GM23338 (cell line): ENCODE measurements at regions not wholly inside any gene's neighbourhood (a gene's known extent, or its start where the extent isn't known, plus 50 kb on each side); places are given as distances from the start of the nearest gene placed in this dataset.

Experiments
- ATAC-seq: fragments of 200-7000 bp; cut with Tn5 transposase; 3 replicates; pipeline ENCODE4 v1.9.1; 2020
- DNase-seq: peaks from one replicate; pipeline ENCODE4 v3.0.0-alpha.2; 2015; ENCODE audit warnings: low spot score
- H2AFZ ChIP-seq: fragments of 200-600 bp; sonication (generic); 2 replicates; pipeline ENCODE4 v1.8.0; 2016; ENCODE audit warnings: antibody characterized with exemption, mild to moderate bottlenecking, moderate library complexity
- H3F3A ChIP-seq: fragments of 200-600 bp; sonication (generic); replicated peaks from 2 replicates; pipeline ENCODE4 v1.8.0; 2017; ENCODE audit warnings: antibody characterized with exemption, mixed run types, low read depth
- H3K27ac ChIP-seq: fragments of 200-600 bp; sonication (generic); 2 replicates; pipeline ENCODE4 v1.6.1; 2016; ENCODE audit warnings: low read depth
- H3K27me3 ChIP-seq: fragments of 200-600 bp; sonication (generic); 2 replicates; pipeline ENCODE4 v1.8.0; 2016; ENCODE audit warnings: mild to moderate bottlenecking, mixed run types, moderate library complexity; ENCODE audit not compliant: insufficient read depth
- H3K36me3 ChIP-seq: fragments of 200-600 bp; sonication (generic); 2 replicates; pipeline ENCODE4 v1.8.0; 2016; ENCODE audit warnings: mild to moderate bottlenecking; ENCODE audit not compliant: insufficient read depth
- H3K4me1 ChIP-seq: fragments of 200-600 bp; sonication (generic); 2 replicates; pipeline ENCODE4 v1.8.0; 2016; ENCODE audit warnings: mild to moderate bottlenecking, moderate library complexity; ENCODE audit not compliant: insufficient read depth
- H3K4me2 ChIP-seq: fragments of 200-600 bp; sonication (generic); 2 replicates; pipeline ENCODE4 v1.7.1; 2017; ENCODE audit warnings: mixed run types
- H3K4me3 ChIP-seq: fragments of 200-600 bp; sonication (generic); 2 replicates; pipeline ENCODE4 v1.6.1; 2016; ENCODE audit warnings: mixed run types
- H3K79me2 ChIP-seq: fragments of 200-600 bp; sonication (generic); replicated peaks from 2 replicates; pipeline ENCODE4 v1.8.0; 2017; ENCODE audit warnings: mild to moderate bottlenecking; ENCODE audit not compliant: insufficient read depth
- H3K9me2 ChIP-seq: fragments of 200-600 bp; sonication (generic); 2 replicates; pipeline ENCODE4 v1.8.0; 2017; ENCODE audit not compliant: insufficient read depth
- H4K20me1 ChIP-seq: fragments of 200-600 bp; sonication (generic); replicated peaks from 2 replicates; pipeline ENCODE4 v1.8.0; 2017; ENCODE audit warnings: mild to moderate bottlenecking; ENCODE audit not compliant: insufficient read depth
- H3K27ac Mint-ChIP-seq: 2 replicates; pipeline ENCODE4 v1.8.0; 2020; ENCODE audit warnings: inconsistent platforms, mild to moderate bottlenecking, moderate library complexity, mixed read lengths
- H3K27me3 Mint-ChIP-seq: 3 replicates; pipeline ENCODE4 v1.8.0; 2022; ENCODE audit warnings: low read depth, mild to moderate bottlenecking, moderate library complexity, mixed read lengths, inconsistent platforms; ENCODE audit not compliant: insufficient read depth, poor library complexity
- H3K36me3 Mint-ChIP-seq: 3 replicates; pipeline ENCODE4 v1.8.0; 2021; ENCODE audit warnings: low read depth, mild to moderate bottlenecking, inconsistent platforms, moderate library complexity, mixed read lengths
- H3K4me1 Mint-ChIP-seq: 3 replicates; pipeline ENCODE4 v1.8.0; 2020; ENCODE audit warnings: mild to moderate bottlenecking, inconsistent platforms, mixed read lengths
- H3K4me3 Mint-ChIP-seq: 3 replicates; pipeline ENCODE4 v1.8.0; 2021; ENCODE audit warnings: moderate library complexity, mild to moderate bottlenecking, inconsistent platforms, mixed read lengths
- H3K9me3 Mint-ChIP-seq: 3 replicates; pipeline ENCODE4 v1.8.0; 2020; ENCODE audit warnings: moderate library complexity, mild to moderate bottlenecking, inconsistent platforms, mixed read lengths
- NANOG ChIP-seq: IDR thresholded peaks from 2 replicates; pipeline ENCODE4 v1.6.1; 2016; ENCODE audit warnings: antibody characterized with exemption, borderline replicate concordance
- TF ChIP-seq, protein P1 (sequence below): fragments of 250-450 bp; sonication (Bioruptor Pico); IDR thresholded peaks from 2 replicates; pipeline ENCODE4 v1.5.0; 2020; ENCODE audit warnings: mild to moderate bottlenecking, moderate library complexity
- TF ChIP-seq, protein P2 (sequence below), 2 experiments: fragments of 200-600 bp in 1 of 2; sonication (generic) in 1 of 2; conservative IDR thresholded peaks; 2 replicates each; pipeline versions ENCODE4 v1.5.1 to v1.6.1; 2016 to 2017; ENCODE audit warnings: antibody characterized with exemption in 2 of 2, low read depth in 2 of 2, mild to moderate bottlenecking in 2 of 2, moderate library complexity in 1 of 2

DNA sequence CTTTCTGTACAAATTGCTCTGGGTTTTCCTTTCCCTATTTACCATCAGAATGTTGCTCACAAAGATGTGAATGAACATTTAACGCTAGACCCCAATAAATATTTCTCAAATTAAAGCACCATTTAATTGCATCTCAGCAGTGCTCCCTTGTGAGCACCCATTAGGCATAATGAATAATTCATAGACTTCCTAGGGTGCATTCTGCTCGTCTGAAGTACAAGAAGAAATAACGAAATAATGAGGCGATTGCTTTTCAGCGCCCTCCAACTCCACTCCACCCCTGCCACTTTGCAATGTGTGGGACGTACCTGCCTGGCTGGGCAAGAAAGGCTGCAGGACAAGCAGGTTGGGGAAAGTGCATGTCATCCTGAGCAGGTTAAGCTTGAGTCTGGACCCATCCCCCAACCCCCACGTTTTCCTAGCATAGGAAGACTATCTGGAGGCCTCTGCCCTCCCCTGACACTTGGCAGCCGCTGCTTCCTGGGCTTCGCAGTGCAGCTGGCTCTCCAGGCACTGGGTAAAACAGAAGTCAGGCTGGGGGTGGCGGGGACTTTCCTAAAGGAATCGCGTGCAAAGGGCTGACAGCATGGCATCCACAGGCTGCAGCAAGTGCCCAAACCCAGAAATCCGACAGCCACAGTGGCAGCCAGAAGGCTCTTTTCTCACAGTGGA, 253.7 kb downstream of the DUSP6 start:
- H3K27me3 Mint-ChIP-seq: peaks cover 2% of the 10 kb centered on the region
- Histone ChIP-seq H3K9me2 (0 out of 2 replicates have a peak, but pooled peaks cover 4% of the 10 kb centered on the region), H3K4me1 (peaks cover 47% of the 10 kb centered on the region), H3K27me3 (peaks cover 5% of the 10 kb centered on the region; the same call in 1 of the 2 replicates), H2AFZ (peak overlapping the region; percentile 12; the same call in 1 of the 2 replicates), H3K27ac (peak overlapping the region; percentile 76), H3K36me3 (no peaks in the 10 kb centered on the region), H3K4me2 (peak overlapping the region; percentile 76), H3F3A (no peaks in the 10 kb centered on the region; the same call in 1 of the 2 replicates), H4K20me1 (no peaks in the 10 kb centered on the region), H3K79me2 (no peaks in the 10 kb centered on the region), H3K4me3 (peak overlapping the region; percentile 40)
- H3K4me1 Mint-ChIP-seq: peaks cover 53% of the 10 kb centered on the region
- TF ChIP-seq, protein P1, sequence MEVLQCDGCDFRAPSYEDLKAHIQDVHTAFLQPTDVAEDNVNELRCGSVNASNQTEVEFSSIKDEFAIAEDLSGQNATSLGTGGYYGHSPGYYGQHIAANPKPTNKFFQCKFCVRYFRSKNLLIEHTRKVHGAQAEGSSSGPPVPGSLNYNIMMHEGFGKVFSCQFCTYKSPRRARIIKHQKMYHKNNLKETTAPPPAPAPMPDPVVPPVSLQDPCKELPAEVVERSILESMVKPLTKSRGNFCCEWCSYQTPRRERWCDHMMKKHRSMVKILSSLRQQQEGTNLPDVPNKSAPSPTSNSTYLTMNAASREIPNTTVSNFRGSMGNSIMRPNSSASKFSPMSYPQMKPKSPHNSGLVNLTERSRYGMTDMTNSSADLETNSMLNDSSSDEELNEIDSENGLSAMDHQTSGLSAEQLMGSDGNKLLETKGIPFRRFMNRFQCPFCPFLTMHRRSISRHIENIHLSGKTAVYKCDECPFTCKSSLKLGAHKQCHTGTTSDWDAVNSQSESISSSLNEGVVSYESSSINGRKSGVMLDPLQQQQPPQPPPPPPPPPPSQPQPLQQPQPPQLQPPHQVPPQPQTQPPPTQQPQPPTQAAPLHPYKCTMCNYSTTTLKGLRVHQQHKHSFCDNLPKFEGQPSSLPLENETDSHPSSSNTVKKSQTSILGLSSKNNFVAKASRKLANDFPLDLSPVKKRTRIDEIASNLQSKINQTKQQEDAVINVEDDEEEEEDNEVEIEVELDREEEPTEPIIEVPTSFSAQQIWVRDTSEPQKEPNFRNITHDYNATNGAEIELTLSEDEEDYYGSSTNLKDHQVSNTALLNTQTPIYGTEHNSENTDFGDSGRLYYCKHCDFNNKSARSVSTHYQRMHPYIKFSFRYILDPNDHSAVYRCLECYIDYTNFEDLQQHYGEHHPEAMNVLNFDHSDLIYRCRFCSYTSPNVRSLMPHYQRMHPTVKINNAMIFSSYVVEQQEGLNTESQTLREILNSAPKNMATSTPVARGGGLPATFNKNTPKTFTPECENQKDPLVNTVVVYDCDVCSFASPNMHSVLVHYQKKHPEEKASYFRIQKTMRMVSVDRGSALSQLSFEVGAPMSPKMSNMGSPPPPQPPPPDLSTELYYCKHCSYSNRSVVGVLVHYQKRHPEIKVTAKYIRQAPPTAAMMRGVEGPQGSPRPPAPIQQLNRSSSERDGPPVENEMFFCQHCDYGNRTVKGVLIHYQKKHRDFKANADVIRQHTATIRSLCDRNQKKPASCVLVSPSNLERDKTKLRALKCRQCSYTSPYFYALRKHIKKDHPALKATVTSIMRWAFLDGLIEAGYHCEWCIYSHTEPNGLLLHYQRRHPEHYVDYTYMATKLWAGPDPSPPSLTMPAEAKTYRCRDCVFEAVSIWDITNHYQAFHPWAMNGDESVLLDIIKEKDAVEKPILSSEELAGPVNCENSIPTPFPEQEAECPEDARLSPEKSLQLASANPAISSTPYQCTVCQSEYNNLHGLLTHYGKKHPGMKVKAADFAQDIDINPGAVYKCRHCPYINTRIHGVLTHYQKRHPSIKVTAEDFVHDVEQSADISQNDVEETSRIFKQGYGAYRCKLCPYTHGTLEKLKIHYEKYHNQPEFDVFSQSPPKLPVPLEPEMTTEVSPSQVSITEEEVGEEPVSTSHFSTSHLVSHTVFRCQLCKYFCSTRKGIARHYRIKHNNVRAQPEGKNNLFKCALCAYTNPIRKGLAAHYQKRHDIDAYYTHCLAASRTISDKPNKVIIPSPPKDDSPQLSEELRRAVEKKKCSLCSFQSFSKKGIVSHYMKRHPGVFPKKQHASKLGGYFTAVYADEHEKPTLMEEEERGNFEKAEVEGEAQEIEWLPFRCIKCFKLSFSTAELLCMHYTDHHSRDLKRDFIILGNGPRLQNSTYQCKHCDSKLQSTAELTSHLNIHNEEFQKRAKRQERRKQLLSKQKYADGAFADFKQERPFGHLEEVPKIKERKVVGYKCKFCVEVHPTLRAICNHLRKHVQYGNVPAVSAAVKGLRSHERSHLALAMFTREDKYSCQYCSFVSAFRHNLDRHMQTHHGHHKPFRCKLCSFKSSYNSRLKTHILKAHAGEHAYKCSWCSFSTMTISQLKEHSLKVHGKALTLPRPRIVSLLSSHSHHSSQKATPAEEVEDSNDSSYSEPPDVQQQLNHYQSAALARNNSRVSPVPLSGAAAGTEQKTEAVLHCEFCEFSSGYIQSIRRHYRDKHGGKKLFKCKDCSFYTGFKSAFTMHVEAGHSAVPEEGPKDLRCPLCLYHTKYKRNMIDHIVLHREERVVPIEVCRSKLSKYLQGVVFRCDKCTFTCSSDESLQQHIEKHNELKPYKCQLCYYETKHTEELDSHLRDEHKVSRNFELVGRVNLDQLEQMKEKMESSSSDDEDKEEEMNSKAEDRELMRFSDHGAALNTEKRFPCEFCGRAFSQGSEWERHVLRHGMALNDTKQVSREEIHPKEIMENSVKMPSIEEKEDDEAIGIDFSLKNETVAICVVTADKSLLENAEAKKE (CRISPR knock-in tag): peak; percentile 50; the same call in 1 of the 2 replicates
- TF ChIP-seq NANOG: peak; percentile 87
- TF ChIP-seq, protein P2, sequence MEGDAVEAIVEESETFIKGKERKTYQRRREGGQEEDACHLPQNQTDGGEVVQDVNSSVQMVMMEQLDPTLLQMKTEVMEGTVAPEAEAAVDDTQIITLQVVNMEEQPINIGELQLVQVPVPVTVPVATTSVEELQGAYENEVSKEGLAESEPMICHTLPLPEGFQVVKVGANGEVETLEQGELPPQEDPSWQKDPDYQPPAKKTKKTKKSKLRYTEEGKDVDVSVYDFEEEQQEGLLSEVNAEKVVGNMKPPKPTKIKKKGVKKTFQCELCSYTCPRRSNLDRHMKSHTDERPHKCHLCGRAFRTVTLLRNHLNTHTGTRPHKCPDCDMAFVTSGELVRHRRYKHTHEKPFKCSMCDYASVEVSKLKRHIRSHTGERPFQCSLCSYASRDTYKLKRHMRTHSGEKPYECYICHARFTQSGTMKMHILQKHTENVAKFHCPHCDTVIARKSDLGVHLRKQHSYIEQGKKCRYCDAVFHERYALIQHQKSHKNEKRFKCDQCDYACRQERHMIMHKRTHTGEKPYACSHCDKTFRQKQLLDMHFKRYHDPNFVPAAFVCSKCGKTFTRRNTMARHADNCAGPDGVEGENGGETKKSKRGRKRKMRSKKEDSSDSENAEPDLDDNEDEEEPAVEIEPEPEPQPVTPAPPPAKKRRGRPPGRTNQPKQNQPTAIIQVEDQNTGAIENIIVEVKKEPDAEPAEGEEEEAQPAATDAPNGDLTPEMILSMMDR (conservative IDR thresholded peaks at IDR 0.05; ENCODE audit: low read depth in 2 of 2): no peak
- H3K36me3 Mint-ChIP-seq: 0 out of 3 replicates have a peak, but pooled peaks cover under 1% of the 10 kb centered on the region
- H3K9me3 Mint-ChIP-seq: no peaks in the 10 kb centered on the region
- peak overlapping the region; percentile 55 for H3K4me3 Mint-ChIP-seq
- peak; percentile 96 for ATAC-seq
- peak overlapping the region; percentile 93 for H3K27ac Mint-ChIP-seq
- peak; percentile 85 for DNase-seq
